Lung (tissue), 11 donors: ENCODE measurements at regions not wholly inside any gene's neighbourhood (a gene's known extent, or its start where the extent isn't known, plus 50 kb on each side); places are given as distances from the start of the nearest gene placed in this dataset.

Experiments
- ATAC-seq: fragments of 200-7000 bp; cut with Tn5 transposase; one replicate; pipeline ENCODE4 v1.9.1; 2020; ENCODE audit warnings: moderate number of reproducible peaks; ENCODE audit not compliant: insufficient read depth, low FRiP score
- DNase-seq, 3 donors: peaks; one replicate each; pipeline ENCODE4 v3.0.0-alpha.2; 2013 to 2017
- H3K27ac ChIP-seq, 2 donors: one replicate each; pipeline ENCODE4 v1.5.1; 2013; ENCODE audit warnings: mild to moderate bottlenecking in 2 of 2, moderate library complexity in 2 of 2, control low read depth in 1 of 2, inconsistent platforms in 1 of 2, low read depth in 1 of 2, low read length in 1 of 2
- H3K27me3 ChIP-seq, 3 donors: one replicate each; pipeline ENCODE4 v1.5.1; 2013; ENCODE audit warnings: low read length in 2 of 3; ENCODE audit not compliant: control insufficient read depth in 3 of 3, insufficient read depth in 3 of 3
- H3K36me3 ChIP-seq, 4 donors: one replicate each; pipeline ENCODE4 v1.5.1; 2013; ENCODE audit warnings: low read length in 4 of 4, mild to moderate bottlenecking in 1 of 4, moderate library complexity in 1 of 4; ENCODE audit not compliant: control insufficient read depth in 4 of 4, insufficient read depth in 4 of 4
- H3K4me1 ChIP-seq, 5 donors: one replicate each; pipeline ENCODE4 v1.5.1; 2013; ENCODE audit warnings: low read length in 5 of 5, mild to moderate bottlenecking in 2 of 5, moderate library complexity in 1 of 5; ENCODE audit not compliant: control insufficient read depth in 5 of 5, insufficient read depth in 5 of 5
- H3K4me3 ChIP-seq: one replicate; pipeline ENCODE4 v1.5.1; 2013; ENCODE audit warnings: mild to moderate bottlenecking, control low read depth, moderate library complexity
- H3K9ac ChIP-seq, 2 donors: one replicate each; pipeline ENCODE4 v1.5.1; 2013; ENCODE audit warnings: low read length in 2 of 2, control low read depth in 1 of 2; ENCODE audit not compliant: insufficient read depth in 1 of 2
- H3K9me3 ChIP-seq, 4 donors: one replicate each; pipeline ENCODE4 v1.5.1; 2013; ENCODE audit warnings: low read length in 3 of 4, mild to moderate bottlenecking in 1 of 4, moderate library complexity in 1 of 4; ENCODE audit not compliant: control insufficient read depth in 4 of 4, insufficient read depth in 3 of 4
- CTCF ChIP-seq: IDR thresholded peaks from 2 replicates; pipeline ENCODE4 v1.5.1; 2012; ENCODE audit warnings: mild to moderate bottlenecking; ENCODE audit errors: control extremely low read depth, extremely low read depth
- WGBS, 2 donors: extraction: QIAGEN DNeasy Blood & Tissue Kit; methylation state at CpG; one replicate each; pipeline ENCODE4 v1.1.7; 2013; 5-methylcytosine and 5-hydroxymethylcytosine counted together
- donor health status: control.
- donor health status: control.
- donor health status: Bipolar disorder and iron deficiency.
- donor health status: healthy.
- donor health status: DM: yes; HTN: yes; CAD: no.

GRCh38 chr7:138278601-138279000, 181.5 kb upstream of the TRIM24 start:
- H3K9ac ChIP-seq: no peak overlapping the region
- H3K4me3 ChIP-seq: no peak overlapping the region
- no peak for TF ChIP-seq CTCF
- no peaks in the 10 kb centered on the region for H3K27me3 ChIP-seq
- DNase-seq (no peak), ATAC-seq (no peak)
- 88 to 96% methylated on average over 2 of the region's 2 CpGs for WGBS, 2 donors
- H3K9me3 ChIP-seq: no peaks in the 10 kb centered on the region
- H3K27ac ChIP-seq: no peak overlapping the region
- H3K4me1 ChIP-seq: no peaks in the 10 kb centered on the region
- no peaks in the 10 kb centered on the region for H3K36me3 ChIP-seq

- ATAC-seq: no peak
- no peak for TF ChIP-seq CTCF
- H3K36me3 ChIP-seq: no peaks in the 10 kb centered on the region
- H3K9me3 ChIP-seq: no peaks in the 10 kb centered on the region
- H3K4me1 ChIP-seq: no peaks in the 10 kb centered on the region
- WGBS, 2 donors: 84% methylated on average over 5 of the region's 5 CpGs
- DNase-seq: no peak
- no peaks in the 10 kb centered on the region for H3K27me3 ChIP-seq
- no peak overlapping the region for H3K4me3 ChIP-seq
- H3K9ac ChIP-seq: no peak overlapping the region
- H3K27ac ChIP-seq: no peak overlapping the region
Measured at GRCh38 chr7:138282997-138283396, 177.1 kb upstream of the TRIM24 start.

- Histone ChIP-seq H3K9me3 (peaks cover 0 to 3% (median 1%) of the 10 kb centered on the region in 4 donors), H3K27me3 (no peaks in the 10 kb centered on the region), H3K4me1 (no peaks in the 10 kb centered on the region), H3K27ac (no peak overlapping the region), H3K9ac (no peak overlapping the region), H3K4me3 (no peak overlapping the region), H3K36me3 (no peaks in the 10 kb centered on the region)
- no peak for TF ChIP-seq CTCF
- 72 to 77% methylated on average over 1 of the region's 1 CpG for WGBS, 2 donors
- no peak for ATAC-seq
- DNase-seq: no peak
Measured at GRCh38 chr7:138285129-138285528, 174.9 kb upstream of the TRIM24 start.

- TF ChIP-seq CTCF: no peak
- Histone ChIP-seq H3K4me1 (no peaks in the 10 kb centered on the region), H3K27ac (no peak overlapping the region), H3K9ac (no peak overlapping the region), H3K27me3 (no peaks in the 10 kb centered on the region), H3K4me3 (no peak overlapping the region), H3K36me3 (no peaks in the 10 kb centered on the region), H3K9me3 (peaks cover 0 to 4% (median 1%) of the 10 kb centered on the region in 4 donors)
- DNase-seq (no peak), ATAC-seq (no peak)
- WGBS, 2 donors: 84 to 96% methylated on average over 3 of the region's 3 CpGs
Measured at GRCh38 chr7:138286846-138287245, 173.2 kb upstream of the TRIM24 start.
